ENCODE measurements at regions not wholly inside any gene's neighbourhood (a gene's known extent, or its start where the extent isn't known, plus 50 kb on each side); places are given as distances from the start of the nearest gene placed in this dataset.

DNA sequence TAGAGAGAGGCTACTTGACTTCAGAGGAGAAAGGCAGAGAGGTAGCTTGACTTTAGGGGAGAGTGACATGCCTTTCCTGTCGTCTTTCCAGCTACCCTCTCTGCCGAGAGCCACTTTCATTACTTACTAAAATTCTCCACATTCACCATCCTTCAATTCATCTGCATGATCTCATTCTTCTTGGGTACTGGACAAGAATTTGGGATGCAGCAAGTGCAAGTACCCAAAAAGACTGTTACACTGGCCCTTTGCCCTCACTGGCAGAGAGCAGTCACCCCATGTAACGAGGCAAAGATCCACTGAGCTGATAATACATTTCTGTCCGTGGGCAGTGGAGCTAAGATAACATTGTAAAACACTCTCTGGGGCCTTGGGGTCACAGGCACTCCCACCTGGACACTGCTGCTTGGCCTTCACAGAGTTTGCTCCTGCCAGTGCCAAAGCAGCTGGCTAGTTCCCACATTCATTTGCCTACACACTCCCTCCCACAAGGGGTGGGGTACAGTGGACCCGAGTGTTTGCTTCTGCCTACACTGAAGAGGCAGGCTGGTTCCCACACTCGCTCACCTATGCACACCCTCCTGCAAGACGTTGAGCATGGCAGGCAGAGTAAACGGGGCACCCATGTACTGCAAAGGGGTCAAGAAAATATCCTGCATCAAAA, 1276.9 kb upstream of the PCDH9 start:
- no peak for TF ChIP-seq MAZ (IDR thresholded peaks at IDR 0.05; ENCODE audit: borderline replicate concordance, low read depth, low read length)
- TF ChIP-seq RCOR1 (IDR thresholded peaks at IDR 0.05; ENCODE audit: low read depth, low read length), result no peak
- TF ChIP-seq POLR2AphosphoS2 (conservative IDR thresholded peaks at IDR 0.05; ENCODE audit: low read length), result no peak
- TF ChIP-seq NFE2L2 (conservative IDR thresholded peaks at IDR 0.05; ENCODE audit: low read length), result no peak
- no peak overlapping the region for H3K4me2 ChIP-seq
- H3K4me3 ChIP-seq, result no peak overlapping the region
- H3K9me3 ChIP-seq, result no peaks in the 10 kb centered on the region
- DNase-seq (ENCODE audit: low read depth in 1 of 2, low spot score in 1 of 2) (no peak), ATAC-seq (no peak), FAIRE-seq (no peak)
- H3K27ac ChIP-seq, result no peak overlapping the region
- ChIA-PET POLR2A (no interaction called here), CTCF (no interaction called here)
- 28% methylated on average over 5 of the region's 8 CpGs for WGBS (ENCODE audit: missing lambda C conversion rate)
- no peaks in the 10 kb centered on the region for H3K4me1 ChIP-seq

DNA sequence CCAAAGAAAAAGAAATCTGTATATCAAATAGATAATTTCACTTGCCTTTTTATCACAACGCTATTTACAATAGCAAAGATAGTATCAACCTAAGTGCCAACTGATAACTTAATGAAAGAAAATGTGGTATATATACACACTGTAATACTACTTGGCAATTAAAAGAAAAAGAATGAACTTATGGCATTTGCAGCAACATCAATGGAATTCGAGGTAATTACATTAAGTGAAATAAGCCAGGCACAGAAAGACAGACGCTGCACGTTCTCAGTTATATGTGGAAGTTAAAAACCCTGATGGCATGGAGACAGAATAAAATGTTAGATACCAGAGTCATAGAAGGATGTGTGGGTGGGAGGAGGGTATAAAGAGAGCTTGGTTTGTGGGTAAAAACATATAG, 1260.5 kb upstream of the PCDH9 start:
- Histone ChIP-seq H3K4me2 (no peak overlapping the region), H3K4me3 (no peak overlapping the region), H3K9me3 (no peaks in the 10 kb centered on the region), H3K27ac (no peak overlapping the region), H3K4me1 (no peaks in the 10 kb centered on the region)
- TF ChIP-seq BHLHE40 (IDR thresholded peaks at IDR 0.05; ENCODE audit: low read depth, low read length), result no peak
- no peak for TF ChIP-seq GATA3 (IDR thresholded peaks at IDR 0.05; ENCODE audit: borderline replicate concordance)
- no peak for TF ChIP-seq HOXA7 (CRISPR knock-in tag; IDR thresholded peaks at IDR 0.05)
- no peak for TF ChIP-seq CHD4 (IDR thresholded peaks at IDR 0.05; ENCODE audit: borderline replicate concordance)
- TF ChIP-seq ZSCAN20 (CRISPR knock-in tag; IDR thresholded peaks at IDR 0.05), result no peak
- no peak for TF ChIP-seq TP53 (CRISPR knock-in tag; IDR thresholded peaks at IDR 0.05)
- no peak for TF ChIP-seq HDAC2 (IDR thresholded peaks at IDR 0.05)
- TF ChIP-seq CTCF (IDR thresholded peaks at IDR 0.05), result no peak
- TF ChIP-seq EHF (CRISPR knock-in tag; IDR thresholded peaks at IDR 0.05), result no peak
- TF ChIP-seq SMC3 (IDR thresholded peaks at IDR 0.05), result no peak
- TF ChIP-seq RCOR1 (IDR thresholded peaks at IDR 0.05; ENCODE audit: low read depth, low read length), result no peak
- no peak for TF ChIP-seq RFX5 (IDR thresholded peaks at IDR 0.05)
- TF ChIP-seq RARB (CRISPR knock-in tag; IDR thresholded peaks at IDR 0.05), result no peak
- ChIA-PET CTCF (no interaction called here), POLR2A (no interaction called here)
- 31% methylated on average over 4 of the region's 4 CpGs for WGBS (ENCODE audit: missing lambda C conversion rate)
- DNase-seq (ENCODE audit: low read depth in 1 of 2, low spot score in 1 of 2), result no peak
- no peak for ATAC-seq
- FAIRE-seq, result no peak

DNA sequence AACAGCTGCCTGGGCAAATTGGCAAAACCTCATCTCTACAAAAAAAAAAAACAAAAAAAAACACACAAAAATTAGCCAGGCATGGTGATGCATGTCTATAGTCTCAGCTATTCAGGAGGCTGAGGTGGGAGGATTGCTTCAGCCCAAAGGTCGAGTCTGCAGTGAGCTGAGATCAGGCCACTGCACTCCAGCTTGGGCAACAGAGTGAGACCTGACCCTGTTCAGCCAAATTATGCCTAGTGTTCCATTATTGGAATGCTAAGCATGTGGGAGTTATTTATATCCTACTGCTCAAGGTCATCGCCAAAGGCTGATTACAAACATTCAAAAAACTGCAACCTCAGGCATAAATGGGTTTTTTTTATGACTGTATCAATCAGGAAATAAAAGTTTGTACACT, 1251.0 kb upstream of the PCDH9 start:
- 25% methylated on average over 2 of the region's 2 CpGs for WGBS (ENCODE audit: missing lambda C conversion rate)
- CTCF ChIA-PET, result no interaction called here
- Histone ChIP-seq H3K4me3 (no peak overlapping the region), H3K4me2 (no peak overlapping the region), H3K9me3 (no peaks in the 10 kb centered on the region), H3K27ac (no peak overlapping the region), H3K4me1 (no peaks in the 10 kb centered on the region)
- ATAC-seq, result no peak
- FAIRE-seq, result no peak
- no peak for DNase-seq (ENCODE audit: low read depth in 1 of 2, low spot score in 1 of 2)
- POLR2A ChIA-PET, result no interaction called here
- TF ChIP-seq CBX2 (IDR thresholded peaks at IDR 0.05; ENCODE audit: borderline replicate concordance, low read depth), result no peak
- TF ChIP-seq CBX8 (IDR thresholded peaks at IDR 0.05), result no peak
- TF ChIP-seq KDM1A (IDR thresholded peaks at IDR 0.05; ENCODE audit: low read depth), result no peak
- TF ChIP-seq RAD21 (conservative IDR thresholded peaks at IDR 0.05 in 1 of 2, IDR thresholded peaks at IDR 0.05 in 1 of 2), result no peak
- TF ChIP-seq, protein P1, sequence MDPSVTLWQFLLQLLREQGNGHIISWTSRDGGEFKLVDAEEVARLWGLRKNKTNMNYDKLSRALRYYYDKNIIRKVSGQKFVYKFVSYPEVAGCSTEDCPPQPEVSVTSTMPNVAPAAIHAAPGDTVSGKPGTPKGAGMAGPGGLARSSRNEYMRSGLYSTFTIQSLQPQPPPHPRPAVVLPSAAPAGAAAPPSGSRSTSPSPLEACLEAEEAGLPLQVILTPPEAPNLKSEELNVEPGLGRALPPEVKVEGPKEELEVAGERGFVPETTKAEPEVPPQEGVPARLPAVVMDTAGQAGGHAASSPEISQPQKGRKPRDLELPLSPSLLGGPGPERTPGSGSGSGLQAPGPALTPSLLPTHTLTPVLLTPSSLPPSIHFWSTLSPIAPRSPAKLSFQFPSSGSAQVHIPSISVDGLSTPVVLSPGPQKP (IDR thresholded peaks at IDR 0.05; ENCODE audit: low read depth, low read length), result no peak
- TF ChIP-seq, protein P2, sequence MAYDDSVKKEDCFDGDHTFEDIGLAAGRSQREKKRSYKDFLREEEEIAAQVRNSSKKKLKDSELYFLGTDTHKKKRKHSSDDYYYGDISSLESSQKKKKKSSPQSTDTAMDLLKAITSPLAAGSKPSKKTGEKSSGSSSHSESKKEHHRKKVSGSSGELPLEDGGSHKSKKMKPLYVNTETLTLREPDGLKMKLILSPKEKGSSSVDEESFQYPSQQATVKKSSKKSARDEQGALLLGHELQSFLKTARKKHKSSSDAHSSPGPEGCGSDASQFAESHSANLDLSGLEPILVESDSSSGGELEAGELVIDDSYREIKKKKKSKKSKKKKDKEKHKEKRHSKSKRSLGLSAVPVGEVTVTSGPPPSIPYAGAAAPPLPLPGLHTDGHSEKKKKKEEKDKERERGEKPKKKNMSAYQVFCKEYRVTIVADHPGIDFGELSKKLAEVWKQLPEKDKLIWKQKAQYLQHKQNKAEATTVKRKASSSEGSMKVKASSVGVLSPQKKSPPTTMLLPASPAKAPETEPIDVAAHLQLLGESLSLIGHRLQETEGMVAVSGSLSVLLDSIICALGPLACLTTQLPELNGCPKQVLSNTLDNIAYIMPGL (CRISPR knock-in tag; IDR thresholded peaks at IDR 0.05; ENCODE audit: borderline replicate concordance), result no peak
- TF ChIP-seq NPAS2 (CRISPR knock-in tag; IDR thresholded peaks at IDR 0.05; ENCODE audit: borderline replicate concordance), result no peak
- no peak for TF ChIP-seq ATOH8 (CRISPR knock-in tag; IDR thresholded peaks at IDR 0.05; ENCODE audit: low read depth)
- no peak for TF ChIP-seq MAZ (IDR thresholded peaks at IDR 0.05; ENCODE audit: borderline replicate concordance, low read depth, low read length)
- TF ChIP-seq HES2 (IDR thresholded peaks at IDR 0.05), result no peak
- no peak for TF ChIP-seq RCOR1 (IDR thresholded peaks at IDR 0.05; ENCODE audit: low read depth, low read length)
